H9 (cell line): ENCODE measurements at regions not wholly inside any gene's neighbourhood (a gene's known extent, or its start where the extent isn't known, plus 50 kb on each side); places are given as distances from the start of the nearest gene placed in this dataset.
"Not testable (repeated sequence)": the region's sequence is repeated elsewhere in the genome, so short reads cannot be mapped to it uniquely, and the experiment has no call there.

Experiments
- DNase-seq: peaks from one replicate; pipeline ENCODE4 v3.0.0-alpha.2; 2017
- H2AFZ ChIP-seq: one replicate; pipeline ENCODE4 v1.6.1; 2013; ENCODE audit warnings: mild to moderate bottlenecking, low read length, control low read depth, moderate library complexity
- H2AK5ac ChIP-seq: 2 replicates; pipeline ENCODE4 v1.6.1; 2013; ENCODE audit warnings: low read length, control low read depth, mixed read lengths; ENCODE audit not compliant: insufficient read length
- H2BK120ac ChIP-seq: one replicate; pipeline ENCODE4 v1.6.1; 2013; ENCODE audit warnings: low read depth, mild to moderate bottlenecking, low read length, control low read depth, inconsistent platforms; ENCODE audit not compliant: poor library complexity, severe bottlenecking
- H2BK12ac ChIP-seq: 2 replicates; pipeline ENCODE4 v1.6.1; 2013; ENCODE audit warnings: low read length, control low read depth, mixed read lengths, low read depth; ENCODE audit not compliant: insufficient read length
- H2BK15ac ChIP-seq: 2 replicates; pipeline ENCODE4 v1.6.1; 2013; ENCODE audit warnings: low read depth, low read length, control low read depth
- H2BK20ac ChIP-seq: one replicate; pipeline ENCODE4 v1.6.1; 2013; ENCODE audit warnings: low read depth, mild to moderate bottlenecking, low read length, control low read depth, inconsistent platforms; ENCODE audit not compliant: poor library complexity, severe bottlenecking
- H2BK5ac ChIP-seq: 2 replicates; pipeline ENCODE4 v1.6.1; 2013; ENCODE audit warnings: low read length, control low read depth, mixed read lengths; ENCODE audit not compliant: insufficient read length
- H3K14ac ChIP-seq: 2 replicates; pipeline ENCODE4 v1.6.1; 2013; ENCODE audit warnings: low read length, control low read depth; ENCODE audit not compliant: insufficient read depth
- H3K18ac ChIP-seq: 2 replicates; pipeline ENCODE4 v1.6.1; 2013; ENCODE audit warnings: low read depth, mild to moderate bottlenecking, mixed read lengths, low read length, control low read depth; ENCODE audit not compliant: insufficient read length
- H3K23ac ChIP-seq: 2 replicates; pipeline ENCODE4 v1.6.1; 2013; ENCODE audit warnings: low read length, control low read depth, mixed read lengths, low read depth; ENCODE audit not compliant: insufficient read length
- H3K23me2 ChIP-seq: 2 replicates; pipeline ENCODE4 v1.6.1; 2013; ENCODE audit warnings: low read depth, mild to moderate bottlenecking, mixed read lengths, low read length, control low read depth; ENCODE audit not compliant: insufficient read length, poor library complexity, severe bottlenecking
- H3K27ac ChIP-seq: 2 replicates; pipeline ENCODE4 v1.5.1; 2013; ENCODE audit warnings: low read length, control low read depth, mixed read lengths, low read depth; ENCODE audit not compliant: insufficient read length
- H3K27me3 ChIP-seq: 2 replicates; pipeline ENCODE4 v1.6.1; 2013; ENCODE audit warnings: low read length, control low read depth, inconsistent platforms; ENCODE audit not compliant: insufficient read depth
- H3K4ac ChIP-seq: 2 replicates; pipeline ENCODE4 v1.6.1; 2013; ENCODE audit warnings: low read depth, mild to moderate bottlenecking, control low read depth, inconsistent platforms, low read length, moderate library complexity
- H3K4me1 ChIP-seq: 2 replicates; pipeline ENCODE4 v1.6.1; 2013; ENCODE audit warnings: low read length, control low read depth, inconsistent platforms; ENCODE audit not compliant: insufficient read depth
- H3K4me2 ChIP-seq: 2 replicates; pipeline ENCODE4 v1.6.1; 2013; ENCODE audit warnings: low read length, control low read depth, mixed read lengths; ENCODE audit not compliant: insufficient read length, insufficient read depth
- H3K56ac ChIP-seq: 2 replicates; pipeline ENCODE4 v1.6.1; 2013; ENCODE audit warnings: low read depth, mild to moderate bottlenecking, mixed read lengths, low read length, control low read depth; ENCODE audit not compliant: insufficient read length
- H3K79me1 ChIP-seq: 2 replicates; pipeline ENCODE4 v1.6.1; 2013; ENCODE audit warnings: low read depth, mild to moderate bottlenecking, moderate library complexity, low read length, control low read depth, inconsistent platforms; ENCODE audit not compliant: insufficient read depth, poor library complexity, severe bottlenecking
- H3K79me2 ChIP-seq: 2 replicates; pipeline ENCODE4 v1.6.1; 2013; ENCODE audit warnings: low read length, control low read depth, inconsistent platforms; ENCODE audit not compliant: insufficient read depth
- H3K9ac ChIP-seq: 2 replicates; pipeline ENCODE4 v1.6.1; 2013; ENCODE audit warnings: low read length, control low read depth, mixed read lengths; ENCODE audit not compliant: insufficient read length; ENCODE audit errors: extremely low read depth
- H3K9me3 ChIP-seq: one replicate; pipeline ENCODE4 v1.6.1; 2013; ENCODE audit warnings: low read depth, low read length, inconsistent platforms; ENCODE audit not compliant: control insufficient read depth
- H3T11ph ChIP-seq: one replicate; pipeline ENCODE4 v1.6.1; 2013; ENCODE audit warnings: mild to moderate bottlenecking, low read length, control low read depth, inconsistent platforms
- H4K20me1 ChIP-seq: one replicate; pipeline ENCODE4 v1.6.1; 2013; ENCODE audit not compliant: control insufficient read depth, insufficient read length, insufficient read depth
- H4K5ac ChIP-seq: 2 replicates; pipeline ENCODE4 v1.6.1; 2013; ENCODE audit warnings: low read depth, mild to moderate bottlenecking, mixed read lengths, low read length, control low read depth; ENCODE audit not compliant: insufficient read length
- H4K8ac ChIP-seq: replicated peaks from 2 replicates; pipeline ENCODE4 v1.6.1; 2013; ENCODE audit warnings: low read length, control low read depth, mixed read lengths, low read depth; ENCODE audit not compliant: insufficient read length
- H4K91ac ChIP-seq: 2 replicates; pipeline ENCODE4 v1.6.1; 2013; ENCODE audit warnings: low read depth, mild to moderate bottlenecking, moderate library complexity, mixed read lengths, low read length, control low read depth; ENCODE audit not compliant: insufficient read length
- H3K27ac Mint-ChIP-seq, 3 experiments: 2 replicates in 2 of 3; 3 replicates in 1 of 3; pipeline ENCODE4 v1.8.0; 2020 to 2021; ENCODE audit warnings: mixed read lengths in 3 of 3, mild to moderate bottlenecking in 1 of 3, moderate library complexity in 1 of 3
- H3K27me3 Mint-ChIP-seq: 2 replicates; pipeline ENCODE4 v1.8.0; 2021; ENCODE audit warnings: low read depth, mild to moderate bottlenecking, moderate library complexity, mixed read lengths
- H3K36me3 Mint-ChIP-seq, 3 experiments: 2 replicates in 2 of 3; 3 replicates in 1 of 3; pipeline ENCODE4 v1.8.0; 2020 to 2021; ENCODE audit warnings: low read depth in 3 of 3, mixed read lengths in 3 of 3; ENCODE audit not compliant: insufficient read depth in 1 of 3
- H3K4me1 Mint-ChIP-seq, 2 experiments: 2 replicates each; pipeline ENCODE4 v1.8.0; 2020; ENCODE audit warnings: mixed read lengths in 2 of 2
- H3K4me3 Mint-ChIP-seq, 2 experiments: 2 replicates in 1 of 2; 3 replicates in 1 of 2; pipeline ENCODE4 v1.8.0; 2020 to 2021; ENCODE audit warnings: mild to moderate bottlenecking in 2 of 2, mixed read lengths in 2 of 2, moderate library complexity in 1 of 2
- H3K9me3 Mint-ChIP-seq, 2 experiments: 2 replicates in 1 of 2; 3 replicates in 1 of 2; pipeline ENCODE4 v1.8.0; 2020; ENCODE audit warnings: mild to moderate bottlenecking in 2 of 2, mixed read lengths in 2 of 2, moderate library complexity in 1 of 2
- WGBS: extraction: QIAGEN DNeasy Blood & Tissue Kit; methylation state at CpG from one replicate; pipeline ENCODE4 v1.1.7; 2013; ENCODE audit warnings: missing lambda C conversion rate, low lambda C conversion rate, mixed read lengths; ENCODE audit not compliant: insufficient read length; ENCODE audit errors: extremely low coverage; 5-methylcytosine and 5-hydroxymethylcytosine counted together
- TF ChIP-seq, protein P1 (sequence below): fragments of 200-600 bp; sonication (generic); conservative IDR thresholded peaks from 3 replicates; pipeline ENCODE4 v1.8.0; 2021; ENCODE audit warnings: antibody characterized with exemption, mild to moderate bottlenecking

DNA sequence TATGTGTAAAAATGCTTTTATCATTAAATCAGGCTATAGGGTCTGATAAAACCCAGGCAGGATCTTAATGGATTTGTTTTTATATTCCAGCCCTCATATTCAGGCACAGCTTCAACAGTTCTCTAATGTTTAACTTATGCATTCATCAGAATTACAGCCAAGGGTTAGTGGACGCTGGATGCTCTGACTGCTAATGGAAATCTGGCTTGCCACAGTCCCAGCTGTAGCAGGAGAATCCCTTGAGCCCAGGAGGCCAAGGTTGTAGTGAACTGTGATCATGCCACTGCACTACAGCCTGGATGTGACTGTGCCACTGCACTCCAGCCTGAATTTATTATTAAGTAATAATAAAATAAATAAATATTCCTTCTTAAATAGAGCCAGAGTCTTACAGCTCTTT, 98.0 kb downstream of the SLC25A46 start:
- Histone ChIP-seq H4K20me1 (no peaks in the 10 kb centered on the region), H4K8ac (no peak overlapping the region), H3K27me3 (no peaks in the 10 kb centered on the region), H3K18ac (no peak overlapping the region), H3K23me2 (no peaks in the 10 kb centered on the region), H2BK12ac (no peak overlapping the region), H3K23ac (no peak overlapping the region), H3K79me1 (no peaks in the 10 kb centered on the region), H4K5ac (no peak overlapping the region), H2BK5ac (no peak overlapping the region), H3K4me1 (0 out of 2 replicates have a peak, but pooled peaks cover 6% of the 10 kb centered on the region), H3K4ac (no peak overlapping the region), H3T11ph (no peak overlapping the region), H3K79me2 (no peaks in the 10 kb centered on the region), H2AK5ac (no peak overlapping the region), H2AFZ (no peak overlapping the region), H3K27ac (no peak overlapping the region), H3K9me3 (no peaks in the 10 kb centered on the region), H2BK20ac (no peak overlapping the region), H3K14ac (no peak overlapping the region), H3K56ac (no peak overlapping the region), H3K9ac (no peak overlapping the region), H2BK120ac (no peak overlapping the region), H3K4me2 (no peak overlapping the region), H2BK15ac (no peak overlapping the region), H4K91ac (no peak overlapping the region)
- H3K4me1 Mint-ChIP-seq: no peaks in the 10 kb centered on the region
- H3K27me3 Mint-ChIP-seq: no peaks in the 10 kb centered on the region
- TF ChIP-seq, protein P1, sequence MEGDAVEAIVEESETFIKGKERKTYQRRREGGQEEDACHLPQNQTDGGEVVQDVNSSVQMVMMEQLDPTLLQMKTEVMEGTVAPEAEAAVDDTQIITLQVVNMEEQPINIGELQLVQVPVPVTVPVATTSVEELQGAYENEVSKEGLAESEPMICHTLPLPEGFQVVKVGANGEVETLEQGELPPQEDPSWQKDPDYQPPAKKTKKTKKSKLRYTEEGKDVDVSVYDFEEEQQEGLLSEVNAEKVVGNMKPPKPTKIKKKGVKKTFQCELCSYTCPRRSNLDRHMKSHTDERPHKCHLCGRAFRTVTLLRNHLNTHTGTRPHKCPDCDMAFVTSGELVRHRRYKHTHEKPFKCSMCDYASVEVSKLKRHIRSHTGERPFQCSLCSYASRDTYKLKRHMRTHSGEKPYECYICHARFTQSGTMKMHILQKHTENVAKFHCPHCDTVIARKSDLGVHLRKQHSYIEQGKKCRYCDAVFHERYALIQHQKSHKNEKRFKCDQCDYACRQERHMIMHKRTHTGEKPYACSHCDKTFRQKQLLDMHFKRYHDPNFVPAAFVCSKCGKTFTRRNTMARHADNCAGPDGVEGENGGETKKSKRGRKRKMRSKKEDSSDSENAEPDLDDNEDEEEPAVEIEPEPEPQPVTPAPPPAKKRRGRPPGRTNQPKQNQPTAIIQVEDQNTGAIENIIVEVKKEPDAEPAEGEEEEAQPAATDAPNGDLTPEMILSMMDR: no peak
- H3K4me3 Mint-ChIP-seq: no peak overlapping the region
- no peaks in the 10 kb centered on the region; a peak in 1 of 5 replicates for H3K9me3 Mint-ChIP-seq
- no peaks in the 10 kb centered on the region for H3K36me3 Mint-ChIP-seq
- H3K27ac Mint-ChIP-seq: no peak overlapping the region
- WGBS: no CpG with 5 or more reads among the region's 1 CpG
- DNase-seq: no peak

- not testable (repeated sequence) for H3K27ac ChIP-seq, H3K18ac ChIP-seq, H2BK20ac ChIP-seq, H3K4me3 Mint-ChIP-seq, H3T11ph ChIP-seq, H3K36me3 Mint-ChIP-seq, H2AFZ ChIP-seq, H3K9ac ChIP-seq, H3K23me2 ChIP-seq, H4K5ac ChIP-seq, H2AK5ac ChIP-seq, H3K27me3 Mint-ChIP-seq, H2BK5ac ChIP-seq, H3K9me3 Mint-ChIP-seq, H4K91ac ChIP-seq, H3K4me1 ChIP-seq, H2BK12ac ChIP-seq, H3K79me2 ChIP-seq, H3K4me1 Mint-ChIP-seq, H3K56ac ChIP-seq, H3K27me3 ChIP-seq, H3K4me2 ChIP-seq, DNase-seq, H3K9me3 ChIP-seq, H3K27ac Mint-ChIP-seq, H4K8ac ChIP-seq, H2BK15ac ChIP-seq, H4K20me1 ChIP-seq, H3K23ac ChIP-seq, H2BK120ac ChIP-seq, H3K14ac ChIP-seq, H3K4ac ChIP-seq, H3K79me1 ChIP-seq
- no CpG with 5 or more reads among the region's 3 CpGs for WGBS
These were observed 99.5 kb downstream of the SLC25A46 start for GRCh38 chr5:110838357-110838756.
